Keratinocyte (primary cell): ENCODE measurements at regions not wholly inside any gene's neighbourhood (a gene's known extent, or its start where the extent isn't known, plus 50 kb on each side); places are given as distances from the start of the nearest gene placed in this dataset.

ENCODE experiments used
- EZH2 ChIP-seq: IDR thresholded peaks from one replicate; pipeline ENCODE4 v1.6.1; 2012; ENCODE audit warnings: inconsistent platforms, mild to moderate bottlenecking, low read length, moderate library complexity
- TF ChIP-seq, protein P1 (sequence below), 3 experiments: IDR thresholded peaks in 1 of 3; conservative IDR thresholded peaks in 1 of 3; optimal IDR thresholded peaks in 1 of 3; 2 replicates in 2 of 3; 3 replicates in 1 of 3; pipeline versions ENCODE3 to v1.5.1; 2011; ENCODE audit warnings: low read length in 3 of 3, mild to moderate bottlenecking in 3 of 3, moderate library complexity in 2 of 3, control low read depth in 1 of 3, inconsistent platforms in 1 of 3; ENCODE audit not compliant: insufficient read depth in 2 of 3; ENCODE audit errors: extremely low read depth in 1 of 3

DNA sequence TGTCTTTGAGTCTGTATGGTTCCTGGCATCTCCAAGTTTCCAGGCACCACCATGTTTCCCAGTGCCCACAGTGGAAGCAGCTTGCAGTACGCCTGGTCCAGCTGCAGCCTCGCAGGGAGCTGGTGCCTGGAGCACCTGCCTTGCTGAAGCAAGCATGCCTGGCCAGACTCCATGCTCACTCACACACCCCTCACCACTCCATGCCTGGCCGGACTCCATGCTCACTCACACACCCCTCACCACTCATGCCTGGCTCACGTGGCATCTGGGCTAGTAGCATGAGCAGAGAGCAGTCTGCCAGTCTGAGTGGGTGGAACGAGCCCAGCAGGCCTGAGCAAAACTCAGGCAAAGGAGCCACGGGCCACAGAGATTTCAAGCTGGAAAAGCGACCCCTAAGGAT, 214.3 kb downstream of the TFAP2C start:
- TF ChIP-seq, protein P1, sequence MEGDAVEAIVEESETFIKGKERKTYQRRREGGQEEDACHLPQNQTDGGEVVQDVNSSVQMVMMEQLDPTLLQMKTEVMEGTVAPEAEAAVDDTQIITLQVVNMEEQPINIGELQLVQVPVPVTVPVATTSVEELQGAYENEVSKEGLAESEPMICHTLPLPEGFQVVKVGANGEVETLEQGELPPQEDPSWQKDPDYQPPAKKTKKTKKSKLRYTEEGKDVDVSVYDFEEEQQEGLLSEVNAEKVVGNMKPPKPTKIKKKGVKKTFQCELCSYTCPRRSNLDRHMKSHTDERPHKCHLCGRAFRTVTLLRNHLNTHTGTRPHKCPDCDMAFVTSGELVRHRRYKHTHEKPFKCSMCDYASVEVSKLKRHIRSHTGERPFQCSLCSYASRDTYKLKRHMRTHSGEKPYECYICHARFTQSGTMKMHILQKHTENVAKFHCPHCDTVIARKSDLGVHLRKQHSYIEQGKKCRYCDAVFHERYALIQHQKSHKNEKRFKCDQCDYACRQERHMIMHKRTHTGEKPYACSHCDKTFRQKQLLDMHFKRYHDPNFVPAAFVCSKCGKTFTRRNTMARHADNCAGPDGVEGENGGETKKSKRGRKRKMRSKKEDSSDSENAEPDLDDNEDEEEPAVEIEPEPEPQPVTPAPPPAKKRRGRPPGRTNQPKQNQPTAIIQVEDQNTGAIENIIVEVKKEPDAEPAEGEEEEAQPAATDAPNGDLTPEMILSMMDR (optimal IDR thresholded peaks at IDR 0.05 in 1 of 3, IDR thresholded peaks at IDR 0.05 in 1 of 3, conservative IDR thresholded peaks at IDR 0.05 in 1 of 3; ENCODE audit: extremely low read depth in 1 of 3, insufficient read depth in 2 of 3, low read length in 3 of 3) = no peak
- no peak for TF ChIP-seq EZH2
